ENCODE measurements at regions not wholly inside any gene's neighbourhood (a gene's known extent, or its start where the extent isn't known, plus 50 kb on each side); places are given as distances from the start of the nearest gene placed in this dataset.

DNA sequence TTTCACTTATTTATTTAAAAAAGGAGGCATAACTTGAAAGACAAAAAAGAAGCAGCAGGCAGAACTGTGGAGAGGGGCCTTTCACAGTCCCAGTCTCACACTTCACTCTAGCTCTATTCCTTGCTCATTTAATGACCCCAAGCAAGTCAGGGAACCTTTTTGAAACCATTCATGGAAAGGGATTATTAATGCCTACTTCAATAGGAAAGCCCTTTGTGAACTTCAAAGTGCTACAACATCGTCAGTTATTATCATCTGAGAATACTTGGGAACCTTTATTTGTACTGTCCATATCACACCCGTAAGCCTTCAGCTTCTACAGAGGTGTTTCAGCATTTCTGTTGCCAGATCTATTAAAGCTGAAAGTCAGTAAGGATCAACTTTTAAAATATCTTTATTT is 320.2 kb downstream of the TMEM161B start:
- Histone ChIP-seq H4K91ac (ENCODE audit: low read depth, low read length) (no peak overlapping the region), H3K4me2 (ENCODE audit: low read length) (no peak overlapping the region), H4K8ac (ENCODE audit: low read depth, low read length) (no peak overlapping the region), H2BK120ac (ENCODE audit: insufficient read depth, low read length, poor library complexity) (no peak overlapping the region), H3K79me2 (ENCODE audit: control insufficient read depth, insufficient read depth, low read length, poor library complexity) (no peaks in the 10 kb centered on the region), H3K4ac (ENCODE audit: low read depth, low read length) (no peak overlapping the region), H3K18ac (ENCODE audit: low read length) (no peak overlapping the region), H3K79me1 (ENCODE audit: low read length) (no peaks in the 10 kb centered on the region), H3K4me1 (ENCODE audit: control insufficient read depth in 1 of 2, insufficient read depth in 2 of 2, low read length in 2 of 2) (no peaks in the 10 kb centered on the region), H3K14ac (ENCODE audit: low read length) (no peak overlapping the region), H3K27ac (ENCODE audit: low read depth, low read length) (no peak overlapping the region), H3K36me3 (ENCODE audit: control insufficient read depth in 1 of 2, insufficient read depth in 2 of 2, low read length in 2 of 2) (no peaks in the 10 kb centered on the region), H3K23ac (ENCODE audit: low read length) (no peak overlapping the region), H2AFZ (ENCODE audit: insufficient read depth, low read length, poor library complexity) (no peak overlapping the region), H3K4me3 (ENCODE audit: low read depth, low read length) (no peak overlapping the region), H2BK12ac (ENCODE audit: low read length) (no peak overlapping the region), H3K27me3 (ENCODE audit: insufficient read depth, low read length) (no peaks in the 10 kb centered on the region), H3K9ac (ENCODE audit: low read length) (no peak overlapping the region), H2BK5ac (ENCODE audit: low read depth, low read length, poor library complexity) (no peak overlapping the region), H3K9me3 (ENCODE audit: insufficient read depth, low read depth, low read length) (no peaks in the 10 kb centered on the region), H2AK5ac (ENCODE audit: low read length) (no peak overlapping the region), H4K12ac (ENCODE audit: low read depth, low read length) (no peak overlapping the region)
- no peak for DNase-seq
- WGBS (ENCODE audit: extremely low coverage, insufficient coverage, insufficient read length), result no CpG with 5 or more reads among the region's 2 CpGs

DNA sequence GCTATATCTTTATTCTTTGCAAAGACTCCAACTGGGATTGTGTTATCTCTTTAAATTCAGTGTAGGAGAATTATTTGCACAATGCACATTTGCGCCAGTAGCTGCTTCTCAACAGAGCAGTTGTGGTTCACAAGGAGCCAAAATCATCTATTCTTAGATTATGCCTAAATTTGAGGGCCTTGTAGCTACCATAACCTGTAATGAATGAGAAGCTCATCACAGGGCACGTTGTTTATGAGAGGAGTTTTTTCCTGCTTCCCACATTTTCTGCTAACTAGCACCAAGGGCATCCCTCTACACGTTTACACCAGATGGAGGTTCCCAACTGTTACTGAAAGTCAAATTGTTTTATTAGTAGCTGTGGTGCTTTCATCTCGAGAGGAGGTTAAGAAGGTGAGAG is 322.4 kb downstream of the TMEM161B start:
- DNase-seq, result no peak
- Histone ChIP-seq H4K8ac (ENCODE audit: low read depth, low read length) (no peak overlapping the region), H3K18ac (ENCODE audit: low read length) (no peak overlapping the region), H3K4me3 (ENCODE audit: low read depth, low read length) (no peak overlapping the region), H3K36me3 (ENCODE audit: control insufficient read depth in 1 of 2, insufficient read depth in 2 of 2, low read length in 2 of 2) (no peaks in the 10 kb centered on the region), H3K14ac (ENCODE audit: low read length) (no peak overlapping the region), H3K9ac (ENCODE audit: low read length) (no peak overlapping the region), H3K79me2 (ENCODE audit: control insufficient read depth, insufficient read depth, low read length, poor library complexity) (no peaks in the 10 kb centered on the region), H2BK12ac (ENCODE audit: low read length) (no peak overlapping the region), H3K27me3 (ENCODE audit: insufficient read depth, low read length) (no peaks in the 10 kb centered on the region), H4K12ac (ENCODE audit: low read depth, low read length) (no peak overlapping the region), H3K4ac (ENCODE audit: low read depth, low read length) (no peak overlapping the region), H3K79me1 (ENCODE audit: low read length) (no peaks in the 10 kb centered on the region), H3K9me3 (ENCODE audit: insufficient read depth, low read depth, low read length) (no peaks in the 10 kb centered on the region), H3K4me1 (ENCODE audit: control insufficient read depth in 1 of 2, insufficient read depth in 2 of 2, low read length in 2 of 2) (no peaks in the 10 kb centered on the region), H3K27ac (ENCODE audit: low read depth, low read length) (no peak overlapping the region), H3K4me2 (ENCODE audit: low read length) (no peak overlapping the region), H2BK5ac (ENCODE audit: low read depth, low read length, poor library complexity) (no peak overlapping the region), H2AFZ (ENCODE audit: insufficient read depth, low read length, poor library complexity) (no peak overlapping the region), H4K91ac (ENCODE audit: low read depth, low read length) (no peak overlapping the region), H3K23ac (ENCODE audit: low read length) (no peak overlapping the region), H2AK5ac (ENCODE audit: low read length) (no peak overlapping the region), H2BK120ac (ENCODE audit: insufficient read depth, low read length, poor library complexity) (no peak overlapping the region)
- no CpG with 5 or more reads among the region's 4 CpGs for WGBS (ENCODE audit: extremely low coverage, insufficient coverage, insufficient read length)

DNA sequence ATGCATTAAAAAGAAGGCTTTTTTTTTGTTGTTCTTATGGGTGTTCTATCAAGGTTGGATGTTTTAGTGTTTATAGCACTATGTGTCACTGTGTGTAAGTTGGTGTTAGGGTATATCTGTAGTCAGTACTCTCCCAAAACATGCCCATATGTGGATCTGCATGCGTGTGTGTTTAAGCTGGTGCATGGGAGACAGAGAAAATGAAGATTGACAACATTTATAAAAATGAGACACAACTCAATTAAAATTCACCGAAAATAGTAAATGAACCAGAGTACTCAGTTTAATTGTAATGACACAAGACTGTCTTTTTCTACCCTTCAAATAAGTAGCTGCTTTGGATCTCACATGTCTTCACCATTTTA is 323.4 kb downstream of the TMEM161B start:
- no CpG with 5 or more reads among the region's 2 CpGs for WGBS (ENCODE audit: extremely low coverage, insufficient coverage, insufficient read length)
- no peak overlapping the region for H3K18ac ChIP-seq (ENCODE audit: low read length)
- H4K12ac ChIP-seq (ENCODE audit: low read depth, low read length), result no peak overlapping the region
- H4K8ac ChIP-seq (ENCODE audit: low read depth, low read length), result no peak overlapping the region
- H3K9ac ChIP-seq (ENCODE audit: low read length), result no peak overlapping the region
- no peaks in the 10 kb centered on the region for H3K9me3 ChIP-seq (ENCODE audit: insufficient read depth, low read depth, low read length)
- H3K4ac ChIP-seq (ENCODE audit: low read depth, low read length), result no peak overlapping the region
- no peak overlapping the region for H2BK120ac ChIP-seq (ENCODE audit: insufficient read depth, low read length, poor library complexity)
- no peaks in the 10 kb centered on the region for H3K36me3 ChIP-seq (ENCODE audit: control insufficient read depth in 1 of 2, insufficient read depth in 2 of 2, low read length in 2 of 2)
- H2BK5ac ChIP-seq (ENCODE audit: low read depth, low read length, poor library complexity), result no peak overlapping the region
- no peak overlapping the region for H3K14ac ChIP-seq (ENCODE audit: low read length)
- H3K23ac ChIP-seq (ENCODE audit: low read length), result no peak overlapping the region
- no peak overlapping the region for H2AFZ ChIP-seq (ENCODE audit: insufficient read depth, low read length, poor library complexity)
- no peak overlapping the region for H3K4me2 ChIP-seq (ENCODE audit: low read length)
- H3K27ac ChIP-seq (ENCODE audit: low read depth, low read length), result no peak overlapping the region
- no peaks in the 10 kb centered on the region for H3K79me1 ChIP-seq (ENCODE audit: low read length)
- H2AK5ac ChIP-seq (ENCODE audit: low read length), result no peak overlapping the region
- no peak for DNase-seq
- H3K4me1 ChIP-seq (ENCODE audit: control insufficient read depth in 1 of 2, insufficient read depth in 2 of 2, low read length in 2 of 2), result no peaks in the 10 kb centered on the region
- no peak overlapping the region for H2BK12ac ChIP-seq (ENCODE audit: low read length)
- H3K27me3 ChIP-seq (ENCODE audit: insufficient read depth, low read length), result no peaks in the 10 kb centered on the region
- H3K4me3 ChIP-seq (ENCODE audit: low read depth, low read length), result no peak overlapping the region
- H3K79me2 ChIP-seq (ENCODE audit: control insufficient read depth, insufficient read depth, low read length, poor library complexity), result no peaks in the 10 kb centered on the region
- H4K91ac ChIP-seq (ENCODE audit: low read depth, low read length), result no peak overlapping the region

DNA sequence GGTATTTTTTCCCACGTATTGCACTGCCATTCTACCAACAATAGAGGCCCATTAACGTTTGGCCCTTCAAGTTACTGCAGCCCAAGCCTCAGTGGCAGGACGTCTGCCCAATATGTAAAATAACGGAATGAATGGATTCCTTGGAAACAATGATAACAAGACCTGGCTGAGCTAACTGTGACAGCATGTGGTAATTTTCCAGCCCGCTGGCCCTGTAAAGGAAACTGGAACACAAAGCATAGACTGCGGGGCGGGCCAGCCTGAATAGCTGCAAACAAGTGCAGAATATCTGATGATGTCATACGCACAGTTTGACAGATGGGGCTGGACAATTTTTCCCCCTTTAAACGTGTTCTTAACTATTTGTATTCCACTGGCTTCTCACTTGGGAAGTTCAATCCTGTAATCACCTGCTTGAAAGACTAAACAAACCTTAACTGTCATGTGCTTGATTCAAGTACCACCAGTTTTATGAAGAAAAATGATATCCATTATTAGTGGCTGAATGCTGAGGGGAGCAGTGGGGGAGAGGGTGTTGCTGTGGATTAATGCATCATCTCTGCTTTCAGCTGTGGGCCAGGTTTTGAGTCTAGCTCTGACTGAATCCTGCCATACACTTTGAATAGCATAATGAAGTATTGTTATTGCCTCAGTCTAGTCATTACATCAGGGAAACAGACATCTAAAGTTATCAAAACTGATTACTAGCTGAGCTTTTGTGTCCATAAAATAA is 323.9 kb downstream of the TMEM161B start:
- Histone ChIP-seq H3K4me3 (ENCODE audit: low read depth, low read length) (no peak overlapping the region), H4K91ac (ENCODE audit: low read depth, low read length) (no peak overlapping the region), H3K18ac (ENCODE audit: low read length) (no peak overlapping the region), H3K36me3 (ENCODE audit: control insufficient read depth in 1 of 2, insufficient read depth in 2 of 2, low read length in 2 of 2) (no peaks in the 10 kb centered on the region), H3K4me2 (ENCODE audit: low read length) (no peak overlapping the region), H3K14ac (ENCODE audit: low read length) (no peak overlapping the region), H3K4me1 (ENCODE audit: control insufficient read depth in 1 of 2, insufficient read depth in 2 of 2, low read length in 2 of 2) (no peaks in the 10 kb centered on the region), H2BK120ac (ENCODE audit: insufficient read depth, low read length, poor library complexity) (no peak overlapping the region), H3K79me1 (ENCODE audit: low read length) (no peaks in the 10 kb centered on the region), H3K4ac (ENCODE audit: low read depth, low read length) (no peak overlapping the region), H3K9me3 (ENCODE audit: insufficient read depth, low read depth, low read length) (no peaks in the 10 kb centered on the region), H4K8ac (ENCODE audit: low read depth, low read length) (no peak overlapping the region), H2BK12ac (ENCODE audit: low read length) (no peak overlapping the region), H4K12ac (ENCODE audit: low read depth, low read length) (no peak overlapping the region), H3K23ac (ENCODE audit: low read length) (no peak overlapping the region), H2BK5ac (ENCODE audit: low read depth, low read length, poor library complexity) (no peak overlapping the region), H3K79me2 (ENCODE audit: control insufficient read depth, insufficient read depth, low read length, poor library complexity) (no peaks in the 10 kb centered on the region), H2AK5ac (ENCODE audit: low read length) (no peak overlapping the region), H3K27me3 (ENCODE audit: insufficient read depth, low read length) (no peaks in the 10 kb centered on the region), H3K9ac (ENCODE audit: low read length) (no peak overlapping the region), H3K27ac (ENCODE audit: low read depth, low read length) (no peak overlapping the region), H2AFZ (ENCODE audit: insufficient read depth, low read length, poor library complexity) (no peak overlapping the region)
- no peak for DNase-seq
- WGBS (ENCODE audit: extremely low coverage, insufficient coverage, insufficient read length), result no CpG with 5 or more reads among the region's 9 CpGs

All from trophoblast cell (in vitro differentiated cells and primary cell).